DND-41 (cell line): ENCODE measurements at regions not wholly inside any gene's neighbourhood (a gene's known extent, or its start where the extent isn't known, plus 50 kb on each side); places are given as distances from the start of the nearest gene placed in this dataset.

ENCODE experiments used
- ATAC-seq: fragments of 200-7000 bp; cut with Tn5 transposase; 3 replicates; pipeline ENCODE4 v1.9.1; 2021; ENCODE audit warnings: low read depth; ENCODE audit not compliant: insufficient read depth
- DNase-seq: peaks from one replicate; pipeline ENCODE4 v3.0.0-alpha.2; 2020
- H2AFZ ChIP-seq: 2 replicates; pipeline ENCODE4 v1.6.0; 2012; ENCODE audit warnings: low read depth, low read length
- H3K27ac ChIP-seq: 2 replicates; pipeline ENCODE4 v1.5.1; 2012; ENCODE audit warnings: low read length, inconsistent platforms
- H3K27me3 ChIP-seq: fragments of 200-600 bp; sonication (generic); 2 replicates; pipeline ENCODE4 v1.6.0; 2012; ENCODE audit warnings: low read length, mild to moderate bottlenecking, inconsistent platforms; ENCODE audit not compliant: insufficient read depth, poor library complexity
- H3K36me3 ChIP-seq: 2 replicates; pipeline ENCODE4 v1.5.1; 2012; ENCODE audit warnings: low read length, inconsistent platforms; ENCODE audit not compliant: insufficient read depth
- H3K4me1 ChIP-seq: 2 replicates; pipeline ENCODE4 v1.5.1; 2012; ENCODE audit warnings: mild to moderate bottlenecking, low read length; ENCODE audit not compliant: insufficient read depth
- H3K4me2 ChIP-seq: 2 replicates; pipeline ENCODE4 v1.6.0; 2012; ENCODE audit warnings: mild to moderate bottlenecking, moderate library complexity, low read length, inconsistent platforms; ENCODE audit not compliant: insufficient read depth
- H3K4me3 ChIP-seq, 2 experiments: fragments of 200-600 bp in 1 of 2; shearing (Covaris generic) in 1 of 2; 2 replicates each; pipeline ENCODE4 v1.5.1; 2012 to 2016; ENCODE audit warnings: inconsistent platforms in 2 of 2, low read length in 2 of 2, mild to moderate bottlenecking in 2 of 2, low read depth in 1 of 2, moderate library complexity in 1 of 2
- H3K79me2 ChIP-seq: 2 replicates; pipeline ENCODE4 v1.6.0; 2012; ENCODE audit warnings: low read length, inconsistent platforms; ENCODE audit not compliant: insufficient read depth
- H3K9ac ChIP-seq: 2 replicates; pipeline ENCODE4 v1.6.0; 2012; ENCODE audit warnings: low read depth, mild to moderate bottlenecking, inconsistent platforms, low read length, moderate library complexity
- H3K9me3 ChIP-seq: 2 replicates; pipeline ENCODE4 v1.5.1; 2012; ENCODE audit warnings: low read length, moderate library complexity, mild to moderate bottlenecking, inconsistent platforms; ENCODE audit not compliant: insufficient read depth, severe bottlenecking
- H4K20me1 ChIP-seq: 2 replicates; pipeline ENCODE4 v1.6.0; 2012; ENCODE audit warnings: low read length; ENCODE audit not compliant: insufficient read depth
- CTCF ChIP-seq: IDR thresholded peaks from 2 replicates; pipeline ENCODE4 v1.5.1; 2012; ENCODE audit warnings: borderline replicate concordance, low read length, moderate library complexity, mild to moderate bottlenecking; ENCODE audit not compliant: poor library complexity, severe bottlenecking; ENCODE audit errors: extremely low read depth
- EZH2 ChIP-seq: IDR thresholded peaks from 3 replicates; pipeline ENCODE4 v1.6.1; 2012; ENCODE audit warnings: borderline replicate concordance, low read depth, mild to moderate bottlenecking, moderate library complexity, low read length, inconsistent platforms; ENCODE audit not compliant: severe bottlenecking

- no peaks in the 10 kb centered on the region for H3K79me2 ChIP-seq
- H3K36me3 ChIP-seq = no peaks in the 10 kb centered on the region
- H3K9ac ChIP-seq = no peak overlapping the region
- H3K4me3 ChIP-seq = no peak overlapping the region
- H3K4me2 ChIP-seq = no peak overlapping the region
- H2AFZ ChIP-seq = no peak overlapping the region
- peaks cover 3% of the 10 kb centered on the region for H3K27me3 ChIP-seq
- TF ChIP-seq CTCF (no peak), EZH2 (no peak)
- H3K4me1 ChIP-seq = no peaks in the 10 kb centered on the region
- no peak overlapping the region for H3K27ac ChIP-seq
- H4K20me1 ChIP-seq = no peaks in the 10 kb centered on the region
- H3K9me3 ChIP-seq = no peaks in the 10 kb centered on the region
- ATAC-seq (no peak), DNase-seq (no peak)
Measured at GRCh38 chr1:68375919-68376318, 73.8 kb downstream of the RPE65 start.

- Histone ChIP-seq H3K4me1 (no peaks in the 10 kb centered on the region), H2AFZ (no peak overlapping the region), H3K36me3 (no peaks in the 10 kb centered on the region), H4K20me1 (no peaks in the 10 kb centered on the region), H3K27me3 (no peaks in the 10 kb centered on the region), H3K4me3 (no peak overlapping the region), H3K79me2 (no peaks in the 10 kb centered on the region), H3K4me2 (no peak overlapping the region), H3K27ac (no peak overlapping the region), H3K9ac (no peak overlapping the region), H3K9me3 (no peaks in the 10 kb centered on the region)
- ATAC-seq (no peak), DNase-seq (no peak)
- TF ChIP-seq CTCF = no peak
- no peak for TF ChIP-seq EZH2
Measured at GRCh38 chr1:68373173-68373572, 76.6 kb downstream of the RPE65 start.

- no peak for ATAC-seq
- Histone ChIP-seq H3K4me3 (no peak overlapping the region), H3K4me2 (no peak overlapping the region), H3K9ac (no peak overlapping the region), H4K20me1 (no peaks in the 10 kb centered on the region), H2AFZ (no peak overlapping the region), H3K27me3 (no peaks in the 10 kb centered on the region), H3K27ac (no peak overlapping the region), H3K79me2 (no peaks in the 10 kb centered on the region), H3K9me3 (no peaks in the 10 kb centered on the region), H3K4me1 (no peaks in the 10 kb centered on the region), H3K36me3 (no peaks in the 10 kb centered on the region)
- no peak for DNase-seq
- TF ChIP-seq CTCF (no peak), EZH2 (no peak)
Measured at GRCh38 chr1:68372487-68372886, 77.3 kb downstream of the RPE65 start.

- no peak for ATAC-seq
- TF ChIP-seq CTCF = no peak
Measured at GRCh38 chr1:68370101-68370915, 79.4 kb downstream of the RPE65 start.

More at GRCh38 chr1:68370101-68370915, 79.4 kb downstream of the RPE65 start:
- H3K4me1 ChIP-seq = no peaks in the 10 kb centered on the region
- no peak overlapping the region for H3K9ac ChIP-seq
- no peaks in the 10 kb centered on the region for H3K27me3 ChIP-seq
- H3K4me2 ChIP-seq = no peak overlapping the region
- no peaks in the 10 kb centered on the region for H3K79me2 ChIP-seq
- H3K4me3 ChIP-seq = no peak overlapping the region
- no peak overlapping the region for H2AFZ ChIP-seq
- H3K27ac ChIP-seq = no peak overlapping the region
- no peak for DNase-seq
- no peaks in the 10 kb centered on the region for H3K36me3 ChIP-seq
- no peaks in the 10 kb centered on the region for H4K20me1 ChIP-seq
- H3K9me3 ChIP-seq = no peaks in the 10 kb centered on the region
